Stomach (tissue), 4 donors: ENCODE measurements at regions not wholly inside any gene's neighbourhood (a gene's known extent, or its start where the extent isn't known, plus 50 kb on each side); places are given as distances from the start of the nearest gene placed in this dataset.

ENCODE experiments used
- POLR2AphosphoS5 ChIP-seq, 3 donors: sonication (generic); formaldehyde crosslinking; IDR thresholded peaks; one replicate each; pipeline ENCODE4 v1.6.1; 2016; ENCODE audit warnings: antibody characterized with exemption in 3 of 3
- TF ChIP-seq, protein P1 (sequence below), 7 experiments: fragments of 450-650 bp in 4 of 7; fragments of 200-600 bp in 3 of 7; sonication (generic) in 3 of 7; IDR thresholded peaks; one replicate each; pipeline ENCODE4 v1.5.1; 2016 to 2019; ENCODE audit warnings: antibody characterized with exemption in 7 of 7, control low read depth in 2 of 7, mild to moderate bottlenecking in 1 of 7

DNA sequence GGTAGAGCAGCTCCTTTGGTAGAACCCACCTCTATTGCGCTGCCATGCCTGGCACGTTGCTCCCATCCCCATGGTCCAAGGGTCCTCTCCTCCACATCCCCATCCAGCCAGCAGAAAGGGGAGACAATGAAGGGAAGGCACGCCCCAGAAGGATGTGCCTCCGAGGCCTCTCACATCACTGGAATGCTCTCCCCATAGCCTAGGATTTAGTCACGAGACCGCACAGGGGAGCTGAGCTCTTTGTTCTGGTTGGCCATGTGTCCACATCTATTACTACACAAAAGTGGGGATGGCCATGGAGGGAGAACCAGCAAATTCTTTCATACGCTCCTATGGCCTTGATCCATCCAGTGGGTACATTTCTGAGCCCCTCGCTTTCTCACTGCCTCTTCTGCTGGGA, 60.5 kb upstream of the SALL4 start:
- TF ChIP-seq, protein P1, sequence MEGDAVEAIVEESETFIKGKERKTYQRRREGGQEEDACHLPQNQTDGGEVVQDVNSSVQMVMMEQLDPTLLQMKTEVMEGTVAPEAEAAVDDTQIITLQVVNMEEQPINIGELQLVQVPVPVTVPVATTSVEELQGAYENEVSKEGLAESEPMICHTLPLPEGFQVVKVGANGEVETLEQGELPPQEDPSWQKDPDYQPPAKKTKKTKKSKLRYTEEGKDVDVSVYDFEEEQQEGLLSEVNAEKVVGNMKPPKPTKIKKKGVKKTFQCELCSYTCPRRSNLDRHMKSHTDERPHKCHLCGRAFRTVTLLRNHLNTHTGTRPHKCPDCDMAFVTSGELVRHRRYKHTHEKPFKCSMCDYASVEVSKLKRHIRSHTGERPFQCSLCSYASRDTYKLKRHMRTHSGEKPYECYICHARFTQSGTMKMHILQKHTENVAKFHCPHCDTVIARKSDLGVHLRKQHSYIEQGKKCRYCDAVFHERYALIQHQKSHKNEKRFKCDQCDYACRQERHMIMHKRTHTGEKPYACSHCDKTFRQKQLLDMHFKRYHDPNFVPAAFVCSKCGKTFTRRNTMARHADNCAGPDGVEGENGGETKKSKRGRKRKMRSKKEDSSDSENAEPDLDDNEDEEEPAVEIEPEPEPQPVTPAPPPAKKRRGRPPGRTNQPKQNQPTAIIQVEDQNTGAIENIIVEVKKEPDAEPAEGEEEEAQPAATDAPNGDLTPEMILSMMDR (IDR thresholded peaks at IDR 0.05): no peak
- TF ChIP-seq POLR2AphosphoS5 (IDR thresholded peaks at IDR 0.05): no peak
